Keratinocyte (primary cell): ENCODE measurements at regions not wholly inside any gene's neighbourhood (a gene's known extent, or its start where the extent isn't known, plus 50 kb on each side); places are given as distances from the start of the nearest gene placed in this dataset.

Experiments
- DNase-seq: peaks from one replicate; pipeline ENCODE4 v3.0.0-alpha.2; 2011; ENCODE audit warnings: low read depth, missing footprints, low spot score
- FAIRE-seq: peaks from 2 replicates; lab custom pipeline; 2011; peaks lifted over from hg19 to GRCh38; lab: Jason Lieb, UNC
- H2AFZ ChIP-seq: 2 replicates; pipeline ENCODE4 v1.6.0; 2012; ENCODE audit warnings: low read length, control low read depth, inconsistent platforms; ENCODE audit not compliant: control insufficient read depth
- H3K27ac ChIP-seq: 2 replicates; pipeline ENCODE4 v1.5.1; 2011; ENCODE audit warnings: low read length; ENCODE audit not compliant: control insufficient read depth, insufficient read depth
- H3K27me3 ChIP-seq: 3 replicates; pipeline ENCODE4 v1.6.0; 2011; ENCODE audit warnings: low read length; ENCODE audit not compliant: control insufficient read depth, insufficient read depth; ENCODE audit errors: extremely low read depth
- H3K36me3 ChIP-seq, 2 experiments: 2 replicates in 1 of 2; 3 replicates in 1 of 2; pipeline ENCODE4 v1.5.1; 2011; ENCODE audit warnings: low read length in 2 of 2, mild to moderate bottlenecking in 1 of 2; ENCODE audit not compliant: control insufficient read depth in 2 of 2, insufficient read depth in 2 of 2; ENCODE audit errors: extremely low read depth in 1 of 2
- H3K4me1 ChIP-seq: 3 replicates; pipeline ENCODE4 v1.5.1; 2011; ENCODE audit warnings: low read length; ENCODE audit not compliant: control insufficient read depth, insufficient read depth; ENCODE audit errors: extremely low read depth
- H3K4me2 ChIP-seq: 3 replicates; pipeline ENCODE4 v1.6.0; 2011; ENCODE audit warnings: low read depth, low read length; ENCODE audit not compliant: control insufficient read depth, insufficient read depth; ENCODE audit errors: extremely low read depth
- H3K4me3 ChIP-seq, 3 experiments: fragments of 200-600 bp in 1 of 3; sonication (generic) in 1 of 3; 2 replicates in 2 of 3; 3 replicates in 1 of 3; pipeline ENCODE4 v1.5.1; 2011 to 2016; ENCODE audit warnings: low read length in 3 of 3, mild to moderate bottlenecking in 3 of 3, control low read depth in 2 of 3, inconsistent platforms in 1 of 3, low read depth in 1 of 3, mixed read lengths in 1 of 3, mixed run types in 1 of 3, moderate library complexity in 1 of 3; ENCODE audit not compliant: control insufficient read depth in 2 of 3, insufficient read depth in 2 of 3; ENCODE audit errors: extremely low read depth in 1 of 3
- H3K79me2 ChIP-seq: 2 replicates; pipeline ENCODE4 v1.6.0; 2012; ENCODE audit warnings: low read length; ENCODE audit not compliant: control insufficient read depth, insufficient read depth
- H3K9ac ChIP-seq: 3 replicates; pipeline ENCODE4 v1.6.0; 2011; ENCODE audit warnings: low read length; ENCODE audit not compliant: control insufficient read depth, insufficient read depth; ENCODE audit errors: extremely low read depth
- H3K9me1 ChIP-seq: 3 replicates; pipeline ENCODE4 v1.6.0; 2011; ENCODE audit warnings: low read length; ENCODE audit not compliant: control insufficient read depth, insufficient read depth; ENCODE audit errors: extremely low read depth
- H3K9me3 ChIP-seq: 2 replicates; pipeline ENCODE4 v1.5.1; 2012; ENCODE audit warnings: low read depth, low read length; ENCODE audit not compliant: control insufficient read depth
- H4K20me1 ChIP-seq: 3 replicates; pipeline ENCODE4 v1.6.0; 2011; ENCODE audit warnings: low read length; ENCODE audit not compliant: control insufficient read depth, insufficient read depth; ENCODE audit errors: extremely low read depth
- EZH2 ChIP-seq: IDR thresholded peaks from one replicate; pipeline ENCODE4 v1.6.1; 2012; ENCODE audit warnings: inconsistent platforms, mild to moderate bottlenecking, low read length, moderate library complexity
- dilution Hi-C: fragments of 300-500 bp; cut with MboI; formaldehyde crosslinking; loops from one replicate; pipeline ENCODE4 v1.7.0; 2020; ENCODE audit warnings: low sequenced_read_pairs; ENCODE audit not compliant: extremely low pct_ligation_motif_present
- TF ChIP-seq, protein P1 (sequence below), 3 experiments: IDR thresholded peaks in 1 of 3; conservative IDR thresholded peaks in 1 of 3; optimal IDR thresholded peaks in 1 of 3; 2 replicates in 2 of 3; 3 replicates in 1 of 3; pipeline versions ENCODE3 to v1.5.1; 2011; ENCODE audit warnings: low read length in 3 of 3, mild to moderate bottlenecking in 3 of 3, moderate library complexity in 2 of 3, control low read depth in 1 of 3, inconsistent platforms in 1 of 3; ENCODE audit not compliant: insufficient read depth in 2 of 3; ENCODE audit errors: extremely low read depth in 1 of 3

DNA sequence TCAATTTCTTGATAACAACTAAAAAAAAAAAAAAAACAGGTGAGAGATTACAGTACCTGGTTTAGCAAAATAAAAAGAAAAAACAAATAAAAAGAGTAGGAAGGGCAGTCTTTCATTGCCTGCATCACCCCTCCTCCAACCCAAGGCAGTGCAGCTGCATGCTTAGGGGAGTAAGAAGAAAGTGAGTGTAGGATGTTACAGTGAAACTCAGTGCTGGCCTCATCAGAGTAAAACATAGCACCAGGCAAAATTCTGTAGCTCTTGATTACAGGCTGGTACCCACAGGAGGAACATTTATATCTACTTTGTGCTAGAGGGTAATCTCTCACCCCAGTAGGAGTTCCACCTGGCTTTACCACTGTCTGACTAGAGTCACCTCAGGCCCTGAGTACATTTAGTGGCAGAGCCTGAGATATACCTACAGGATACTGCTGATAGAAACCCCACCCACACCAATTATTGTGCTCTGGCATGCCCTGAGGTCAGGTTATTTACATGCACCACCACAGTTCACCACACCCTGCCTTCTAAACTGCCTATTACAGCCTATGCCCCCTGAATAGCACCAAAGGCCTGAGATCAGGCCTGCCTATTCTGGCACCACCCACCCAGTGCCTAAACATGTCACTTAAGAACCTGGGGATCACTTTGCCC, 241.6 kb downstream of the PAPSS1 start:
- DNase-seq = no peak
- no peaks in the 10 kb centered on the region for H4K20me1 ChIP-seq
- no peak overlapping the region for H3K9ac ChIP-seq
- H3K27ac ChIP-seq = no peak overlapping the region
- FAIRE-seq = no peak
- H3K4me1 ChIP-seq = no peaks in the 10 kb centered on the region
- H3K9me1 ChIP-seq = no peaks in the 10 kb centered on the region
- TF ChIP-seq, protein P1, sequence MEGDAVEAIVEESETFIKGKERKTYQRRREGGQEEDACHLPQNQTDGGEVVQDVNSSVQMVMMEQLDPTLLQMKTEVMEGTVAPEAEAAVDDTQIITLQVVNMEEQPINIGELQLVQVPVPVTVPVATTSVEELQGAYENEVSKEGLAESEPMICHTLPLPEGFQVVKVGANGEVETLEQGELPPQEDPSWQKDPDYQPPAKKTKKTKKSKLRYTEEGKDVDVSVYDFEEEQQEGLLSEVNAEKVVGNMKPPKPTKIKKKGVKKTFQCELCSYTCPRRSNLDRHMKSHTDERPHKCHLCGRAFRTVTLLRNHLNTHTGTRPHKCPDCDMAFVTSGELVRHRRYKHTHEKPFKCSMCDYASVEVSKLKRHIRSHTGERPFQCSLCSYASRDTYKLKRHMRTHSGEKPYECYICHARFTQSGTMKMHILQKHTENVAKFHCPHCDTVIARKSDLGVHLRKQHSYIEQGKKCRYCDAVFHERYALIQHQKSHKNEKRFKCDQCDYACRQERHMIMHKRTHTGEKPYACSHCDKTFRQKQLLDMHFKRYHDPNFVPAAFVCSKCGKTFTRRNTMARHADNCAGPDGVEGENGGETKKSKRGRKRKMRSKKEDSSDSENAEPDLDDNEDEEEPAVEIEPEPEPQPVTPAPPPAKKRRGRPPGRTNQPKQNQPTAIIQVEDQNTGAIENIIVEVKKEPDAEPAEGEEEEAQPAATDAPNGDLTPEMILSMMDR (optimal IDR thresholded peaks at IDR 0.05 in 1 of 3, IDR thresholded peaks at IDR 0.05 in 1 of 3, conservative IDR thresholded peaks at IDR 0.05 in 1 of 3; ENCODE audit: extremely low read depth in 1 of 3, insufficient read depth in 2 of 3, low read length in 3 of 3) = no peak
- no peak for TF ChIP-seq EZH2
- H3K9me3 ChIP-seq = no peaks in the 10 kb centered on the region
- no peak overlapping the region for H3K4me3 ChIP-seq
- no peak overlapping the region for H2AFZ ChIP-seq
- H3K27me3 ChIP-seq = no peaks in the 10 kb centered on the region
- no peaks in the 10 kb centered on the region for H3K36me3 ChIP-seq
- dilution Hi-C loops = no loop called here
- no peak overlapping the region for H3K4me2 ChIP-seq
- no peaks in the 10 kb centered on the region for H3K79me2 ChIP-seq

DNA sequence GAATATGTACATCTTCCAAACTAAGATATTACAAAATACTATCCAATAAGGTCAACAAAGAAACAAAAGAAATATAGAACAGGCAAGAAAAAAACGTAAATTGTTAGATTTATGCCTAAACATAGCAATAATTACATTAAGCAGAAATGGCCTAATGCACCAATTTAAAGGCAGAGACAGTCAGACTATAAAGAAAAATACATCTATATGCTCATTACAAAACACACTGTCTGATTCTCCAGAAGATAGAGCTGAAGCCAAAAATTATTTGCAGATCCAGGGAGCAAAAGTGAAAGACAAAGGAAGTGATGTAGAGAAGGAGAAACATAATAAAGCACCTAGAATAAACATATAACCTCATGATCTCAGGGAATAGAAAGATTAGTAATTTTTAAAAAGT, 246.9 kb downstream of the PAPSS1 start:
- no peak for DNase-seq
- FAIRE-seq = no peak
- TF ChIP-seq, protein P1 (optimal IDR thresholded peaks at IDR 0.05 in 1 of 3, IDR thresholded peaks at IDR 0.05 in 1 of 3, conservative IDR thresholded peaks at IDR 0.05 in 1 of 3; ENCODE audit: extremely low read depth in 1 of 3, insufficient read depth in 2 of 3, low read length in 3 of 3) = no peak
- TF ChIP-seq EZH2 = no peak
- no peaks in the 10 kb centered on the region for H3K36me3 ChIP-seq
- no peaks in the 10 kb centered on the region for H3K9me3 ChIP-seq
- H3K27me3 ChIP-seq = no peaks in the 10 kb centered on the region
- H3K27ac ChIP-seq = no peak overlapping the region
- H3K4me2 ChIP-seq = no peak overlapping the region
- H3K9me1 ChIP-seq = no peaks in the 10 kb centered on the region
- dilution Hi-C loops = no loop called here
- no peak overlapping the region for H3K9ac ChIP-seq
- H4K20me1 ChIP-seq = no peaks in the 10 kb centered on the region
- no peak overlapping the region for H2AFZ ChIP-seq
- H3K79me2 ChIP-seq = no peaks in the 10 kb centered on the region
- no peak overlapping the region for H3K4me3 ChIP-seq
- no peaks in the 10 kb centered on the region for H3K4me1 ChIP-seq
